Hematopoietic multipotent progenitor cell treated with erythropoietin and hydrocortisone succinate and interleukin-3 and kit ligand, for 4 days (in vitro differentiated cells): ENCODE measurements at regions not wholly inside any gene's neighbourhood (a gene's known extent, or its start where the extent isn't known, plus 50 kb on each side); places are given as distances from the start of the nearest gene placed in this dataset.

Source experiments
- DNase-seq: peaks from one replicate; pipeline ENCODE4 v3.0.0-alpha.2; 2015

DNA sequence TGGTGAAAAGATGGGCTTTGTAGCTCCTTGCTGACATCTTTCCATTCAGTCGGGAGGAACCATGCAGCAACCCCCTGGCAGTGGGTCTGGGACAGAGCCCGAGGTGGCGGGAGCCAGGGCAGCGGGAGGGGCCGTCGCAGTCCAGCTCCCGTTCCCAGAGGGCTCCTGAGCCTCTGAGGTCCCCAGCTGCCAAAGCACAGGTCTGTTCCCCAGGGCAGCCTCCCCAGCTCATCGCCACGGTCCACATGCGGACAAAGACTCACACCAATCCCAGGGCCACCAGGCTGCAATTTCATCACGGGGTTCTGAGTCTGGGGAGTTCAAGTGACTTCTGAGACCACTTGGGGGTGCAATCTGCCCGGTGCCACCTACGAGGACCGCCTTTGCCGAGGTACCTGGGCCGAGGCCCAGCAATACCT, 196.0 kb downstream of the RBFOX3 start:
- DNase-seq = no peak

DNA sequence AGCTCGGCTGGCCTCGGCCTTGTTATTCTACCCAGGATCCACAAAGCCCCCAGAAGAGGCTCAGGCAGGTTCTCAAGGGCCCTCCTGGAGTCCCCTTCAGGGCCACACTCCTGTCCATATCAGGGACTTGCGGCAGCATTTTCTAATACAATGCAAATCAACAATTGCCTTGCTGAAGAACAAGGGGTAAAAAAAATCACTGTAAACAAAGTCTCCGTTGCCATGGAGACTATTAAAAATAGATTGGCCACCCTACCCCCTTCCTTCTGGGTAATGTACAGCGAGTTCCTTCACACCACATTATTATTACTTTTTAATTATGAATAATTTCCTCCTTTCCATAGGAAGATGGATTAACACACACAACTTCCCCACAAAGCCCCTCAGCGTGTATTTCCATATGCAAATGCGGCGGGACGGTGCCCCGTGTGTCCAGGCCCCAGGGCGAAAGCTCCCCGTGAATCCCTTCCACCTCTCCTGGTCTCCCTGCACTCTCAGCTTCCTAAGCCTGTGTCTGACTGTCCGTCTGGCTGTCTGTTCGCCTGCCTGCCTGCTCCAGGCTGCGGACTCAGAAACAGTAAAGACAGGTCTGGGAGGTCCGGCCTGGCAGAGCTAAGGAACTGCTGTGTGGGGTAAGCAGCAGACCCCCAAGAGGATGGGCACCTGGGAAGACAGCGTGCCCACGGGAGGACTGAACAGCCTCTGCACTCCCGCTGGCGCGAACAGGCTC, 196.6 kb downstream of the RBFOX3 start:
- no peak for DNase-seq

DNA sequence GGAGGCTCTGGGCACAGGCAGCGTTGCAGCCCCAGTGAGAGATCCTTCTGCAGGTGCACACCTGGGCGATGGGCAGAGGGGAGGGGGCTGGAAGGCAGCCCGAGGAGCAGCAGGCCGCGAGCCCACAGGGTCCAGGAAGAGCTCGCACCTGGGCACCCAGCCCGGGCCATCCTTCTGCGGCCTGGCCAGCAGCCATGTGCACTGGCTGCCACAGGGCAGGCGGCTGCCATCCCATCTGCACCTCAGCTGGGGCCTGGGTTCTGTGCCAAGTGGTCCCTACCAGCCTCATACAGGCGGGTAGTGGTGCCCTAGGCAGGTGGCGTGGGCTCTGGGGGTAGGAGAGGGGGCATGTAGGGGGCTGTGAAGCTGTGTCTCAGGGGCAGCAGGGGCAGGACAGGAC, 197.2 kb downstream of the RBFOX3 start:
- DNase-seq = no peak

DNA sequence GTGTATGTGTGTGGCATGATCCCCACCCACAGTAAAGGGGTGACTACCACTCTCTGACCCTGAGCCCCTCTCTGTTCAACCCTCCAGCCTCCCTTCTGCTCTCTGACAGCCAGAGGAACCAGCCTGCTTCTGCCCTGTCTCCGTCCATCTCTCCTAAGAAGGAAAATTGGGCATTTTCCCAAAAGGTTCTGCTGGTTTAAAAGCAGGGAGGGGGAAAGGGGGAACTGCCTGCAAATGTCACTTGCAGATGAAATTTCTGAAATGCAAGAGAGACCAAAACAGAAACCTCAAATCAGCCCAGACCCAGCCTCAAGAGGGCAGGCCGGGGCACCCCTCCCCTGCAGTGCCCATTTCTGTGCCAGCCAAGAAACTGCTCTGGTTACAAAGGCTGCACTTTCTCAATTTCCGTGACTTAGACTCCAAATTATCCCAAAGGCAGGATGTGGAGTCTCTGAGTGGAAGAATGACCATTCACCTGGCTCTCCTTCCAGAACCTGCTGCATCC, 197.9 kb downstream of the RBFOX3 start:
- no peak for DNase-seq

DNA sequence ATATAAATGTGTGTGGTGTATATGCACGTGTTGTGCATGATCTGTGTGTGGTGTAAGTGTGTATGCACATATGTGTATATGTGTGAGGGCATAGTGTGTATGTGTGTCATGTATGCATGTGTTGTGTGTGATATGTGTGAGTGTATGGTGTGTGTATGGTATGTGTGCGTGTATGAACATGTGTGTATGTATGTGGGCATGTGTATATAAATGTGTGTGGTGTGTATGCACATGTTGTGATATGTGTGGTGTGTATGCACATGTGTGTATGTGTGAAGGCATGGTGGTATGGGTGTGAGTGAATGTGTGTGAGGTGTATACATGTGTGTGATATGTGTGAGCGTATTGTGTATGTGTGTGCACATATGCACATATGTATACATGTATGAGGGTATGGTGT, 198.7 kb downstream of the RBFOX3 start:
- no peak for DNase-seq

DNA sequence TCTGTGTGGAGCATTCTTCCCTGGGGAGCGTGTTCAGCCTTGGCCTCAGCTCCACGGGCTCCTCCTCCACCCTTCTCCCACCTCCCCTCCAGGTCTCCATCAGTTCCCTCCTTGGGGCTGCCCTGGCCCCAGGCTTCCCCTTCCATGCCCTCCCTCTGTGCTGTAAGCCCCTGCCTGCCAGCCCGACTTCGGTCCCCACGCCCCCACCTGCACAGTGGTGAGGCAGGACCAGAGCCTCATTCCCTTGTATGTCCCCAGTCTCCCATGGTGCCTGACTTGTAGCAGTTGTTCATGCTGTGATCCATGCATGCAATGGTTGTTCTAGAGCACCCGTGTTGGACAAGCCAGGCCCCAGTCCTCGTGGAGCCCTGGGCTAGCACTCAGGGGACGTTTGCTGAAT, 199.4 kb downstream of the RBFOX3 start:
- DNase-seq = no peak

DNA sequence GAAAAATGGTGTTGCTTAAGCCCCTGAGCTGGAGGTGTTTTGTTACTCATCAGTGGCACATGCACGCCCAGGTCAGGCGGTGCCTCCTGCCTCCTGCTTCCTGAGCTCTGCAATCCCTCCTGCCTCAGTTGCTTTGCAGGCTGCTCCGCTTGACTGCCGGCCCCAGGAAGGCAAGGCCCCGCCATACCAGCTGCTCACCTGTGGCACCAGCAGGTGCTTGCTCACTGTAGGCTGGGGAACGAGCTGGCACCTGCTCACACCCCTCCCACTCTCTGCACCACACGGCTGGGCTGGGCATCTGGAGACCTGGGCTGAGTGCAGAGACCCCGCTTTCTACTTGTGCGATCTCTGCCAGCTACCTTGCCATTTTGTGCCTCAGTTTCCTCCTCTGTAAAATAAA, 200.2 kb downstream of the RBFOX3 start:
- DNase-seq = no peak

DNA sequence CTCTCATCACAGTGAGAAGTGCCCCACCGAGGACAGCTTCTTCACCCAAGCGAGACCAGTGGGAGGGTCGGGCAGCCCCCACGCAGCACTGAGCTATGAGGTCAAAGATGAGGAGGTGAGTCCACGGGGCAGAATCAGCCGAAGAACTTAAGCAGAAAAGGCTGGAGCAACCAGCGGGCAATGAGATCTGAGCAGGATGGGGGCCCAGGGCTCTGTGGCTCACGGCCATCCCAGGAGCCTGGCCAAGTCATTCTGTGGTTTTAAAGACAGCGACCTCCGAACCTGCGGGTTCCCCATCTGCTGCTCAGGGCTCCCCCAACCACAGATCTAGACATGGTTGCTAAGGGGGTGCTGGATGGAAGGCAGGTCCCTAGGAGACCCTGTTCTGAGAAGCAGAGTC, 202.6 kb downstream of the RBFOX3 start:
- no peak for DNase-seq

DNA sequence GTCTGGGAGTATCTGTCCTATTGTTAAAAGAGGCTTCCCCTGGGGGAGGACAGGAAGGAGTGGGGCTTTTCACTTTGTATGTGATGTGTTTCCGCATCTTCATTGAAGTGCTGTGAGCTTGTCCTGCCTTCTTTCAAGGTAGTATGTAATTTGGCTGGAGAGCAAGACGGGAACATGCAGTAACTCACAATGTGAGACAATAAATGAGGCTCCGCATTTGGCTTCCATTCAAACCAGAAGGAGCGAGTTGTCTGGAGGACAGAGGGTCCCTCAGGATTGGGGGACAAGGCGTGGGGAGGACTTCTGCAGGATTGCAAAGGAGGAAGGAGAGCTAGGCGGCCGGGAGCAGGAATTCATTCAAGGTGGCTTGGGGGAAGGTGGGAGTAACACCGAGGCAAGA, 203.5 kb downstream of the RBFOX3 start:
- no peak for DNase-seq

DNA sequence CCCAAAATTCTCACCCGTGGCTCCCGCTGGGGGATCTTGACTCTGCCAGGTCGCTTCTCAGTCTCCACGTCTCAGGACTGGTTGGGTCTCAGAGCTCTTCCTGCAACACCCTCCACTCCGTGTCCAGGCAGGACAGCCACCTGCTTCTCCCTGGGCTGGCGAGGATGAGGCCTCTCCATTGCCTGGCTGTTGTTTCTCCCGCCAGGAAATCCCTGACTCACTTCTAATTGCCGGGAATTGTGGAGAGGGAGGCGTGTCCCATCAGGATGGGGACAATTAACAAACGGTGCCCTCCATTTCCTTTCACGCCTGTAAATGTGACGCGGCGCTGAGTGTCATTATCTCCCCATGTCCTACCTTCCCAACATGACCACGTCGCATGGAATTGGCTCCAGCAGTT, 204.5 kb downstream of the RBFOX3 start:
- DNase-seq = no peak

DNA sequence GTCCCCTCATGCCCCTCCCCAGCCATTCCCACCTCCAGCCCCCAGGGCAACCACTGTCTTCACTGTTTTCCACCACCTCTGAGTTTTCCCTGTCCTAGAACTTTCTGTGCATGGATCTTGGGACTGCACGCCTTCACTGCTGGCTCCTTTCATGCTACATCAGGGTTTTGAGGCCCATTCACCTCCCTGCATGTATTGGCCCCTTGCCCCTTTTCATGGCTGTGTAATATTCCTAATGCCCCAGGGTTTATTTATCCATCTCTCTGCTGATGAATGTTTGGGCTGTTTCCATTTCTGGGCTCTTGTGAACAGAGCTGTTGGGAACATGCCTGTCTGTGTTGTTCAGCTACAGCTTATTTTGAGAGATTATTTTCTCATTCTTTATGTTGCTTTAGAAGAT, 205.0 kb downstream of the RBFOX3 start:
- no peak for DNase-seq

DNA sequence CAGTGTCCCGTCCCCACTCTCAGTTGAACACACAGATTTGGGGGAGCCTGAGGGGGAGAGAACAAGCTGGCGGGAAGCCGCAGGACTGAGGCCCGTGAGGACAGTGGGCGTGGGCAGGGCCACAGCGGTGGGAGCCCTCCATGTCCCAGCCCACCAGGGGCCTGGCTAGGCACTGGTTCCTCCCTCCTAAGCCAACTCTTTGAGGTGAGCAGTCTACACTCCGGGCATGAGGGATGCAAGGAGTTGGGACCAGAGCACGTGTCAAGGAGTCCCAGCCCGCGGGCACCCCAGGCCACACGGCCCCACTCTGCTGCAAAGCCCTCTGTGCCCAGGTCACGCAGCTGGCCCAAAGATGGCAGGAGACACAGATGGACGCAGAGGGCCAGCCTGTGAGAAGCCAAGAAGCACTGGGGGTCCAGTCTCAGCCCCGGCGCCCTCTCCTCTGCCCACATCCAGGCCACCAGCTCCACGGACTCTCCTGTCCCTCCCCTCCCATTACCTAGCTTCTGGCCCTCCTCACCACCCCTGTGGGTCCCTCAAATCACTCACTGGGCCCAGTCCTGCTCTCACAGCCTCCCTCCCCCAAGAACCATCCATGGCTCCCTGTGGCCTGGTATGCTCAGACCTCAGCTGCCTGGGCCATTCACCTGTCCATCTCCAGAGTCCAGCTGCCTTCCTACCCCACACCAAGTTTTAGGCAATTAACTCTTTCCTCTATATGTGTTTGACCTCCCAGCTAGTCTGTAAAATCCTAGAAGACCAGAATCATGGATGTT, 206.5 kb downstream of the RBFOX3 start:
- no peak for DNase-seq

DNA sequence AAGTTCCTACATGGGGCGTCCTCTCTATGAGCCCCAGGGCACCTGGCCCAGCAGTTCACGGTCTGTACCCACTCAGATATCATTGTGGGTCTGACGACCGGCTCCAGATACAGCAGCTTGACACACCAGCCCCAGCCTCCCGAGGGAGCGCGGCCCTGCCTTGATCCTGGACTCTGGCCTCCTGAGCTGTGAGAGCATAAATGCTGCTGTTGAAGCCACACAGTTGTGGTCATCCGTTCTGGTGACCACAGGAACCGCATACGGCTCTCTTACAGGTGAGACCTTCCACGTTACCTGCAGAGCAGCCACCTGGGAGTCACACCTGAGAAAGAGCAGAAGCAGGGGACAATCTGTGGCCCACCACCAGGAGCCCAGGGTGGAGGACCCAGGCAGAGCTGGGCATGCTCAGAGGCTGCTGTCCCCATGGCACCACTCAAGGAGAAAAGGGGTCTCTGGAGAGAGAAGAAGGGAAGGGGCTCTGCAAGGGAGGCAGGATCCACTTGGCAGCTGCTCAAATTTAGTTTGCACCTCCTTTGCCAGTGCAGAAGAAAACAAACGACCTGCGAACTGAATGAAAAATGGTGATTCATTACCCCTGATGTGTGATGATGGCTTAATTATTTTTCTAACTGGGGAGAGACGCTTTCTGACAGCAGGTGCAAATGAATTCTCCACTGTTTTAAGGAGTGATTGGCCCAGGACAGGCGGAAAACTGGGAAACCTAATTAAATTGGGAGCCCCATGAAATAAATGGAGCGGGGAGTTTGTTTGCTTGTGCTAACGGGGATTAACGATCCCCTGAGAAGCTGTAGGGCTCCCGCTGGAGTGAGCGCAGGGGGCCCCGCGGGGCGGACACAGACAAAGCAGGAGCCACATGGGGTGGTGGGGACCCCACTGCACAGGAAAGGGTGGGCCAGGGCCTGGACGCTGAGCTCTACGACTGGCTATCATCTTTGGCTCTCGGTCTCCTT, 208.9 kb downstream of the RBFOX3 start:
- DNase-seq = no peak

DNA sequence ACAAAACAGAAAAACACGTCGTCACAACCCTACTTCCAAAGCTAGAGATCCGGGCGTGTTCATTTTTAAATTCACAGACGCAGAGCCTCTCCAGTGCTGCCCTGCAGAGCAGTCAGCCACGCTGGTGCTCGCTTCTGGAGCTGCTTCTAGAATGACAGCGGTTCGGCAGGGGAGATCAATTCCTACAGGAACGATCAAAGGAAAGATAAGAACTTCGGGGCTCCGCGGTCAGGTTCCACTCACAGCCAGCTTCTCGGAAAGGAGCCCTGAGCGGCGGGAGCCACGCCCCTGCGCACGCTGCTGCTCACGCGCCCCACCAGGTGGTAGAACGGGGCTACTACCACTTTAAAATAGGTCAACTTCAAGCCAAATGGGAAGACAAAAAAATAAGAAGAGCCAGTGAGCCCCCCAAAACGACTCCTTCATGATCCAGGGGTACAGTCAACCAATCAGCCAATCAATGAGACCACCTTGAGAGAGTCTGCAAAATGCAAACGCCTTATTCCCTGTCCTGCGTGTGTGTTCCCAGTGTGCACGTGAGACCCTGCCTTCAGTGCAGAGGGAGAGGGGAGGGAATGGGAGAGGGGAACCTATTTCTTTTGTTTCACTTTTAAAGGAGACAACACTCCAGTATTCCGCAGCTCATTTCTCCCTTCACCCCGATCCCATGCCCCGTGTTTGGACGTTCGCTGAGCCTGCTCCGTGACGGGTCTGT, 209.7 kb downstream of the RBFOX3 start:
- peak; percentile 74 for DNase-seq

DNA sequence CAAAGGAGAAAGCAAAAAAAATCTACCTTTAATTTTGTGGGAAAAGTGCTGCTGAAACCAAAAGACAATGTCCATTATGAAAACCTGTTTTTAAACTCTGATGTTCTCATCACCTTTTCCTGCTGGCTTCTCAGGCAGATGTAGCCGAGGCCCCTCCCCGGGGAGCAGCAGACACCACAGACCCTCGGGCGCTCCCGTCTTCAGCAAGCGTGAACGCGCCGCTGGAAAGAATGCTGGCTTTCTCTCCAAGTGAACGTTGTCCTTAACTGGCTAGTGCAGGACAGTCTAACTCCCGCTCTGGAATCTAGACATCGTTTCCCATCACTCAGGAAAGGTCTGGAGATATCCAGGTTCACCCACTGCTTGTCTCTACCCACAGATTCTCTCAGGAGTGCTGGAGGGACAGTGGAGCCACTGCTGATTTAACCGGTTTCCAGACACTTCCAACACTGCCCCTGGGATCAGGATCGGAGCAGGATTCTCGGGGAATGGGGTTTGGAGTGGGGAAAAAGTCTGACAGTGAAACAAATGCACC, 211.2 kb downstream of the RBFOX3 start:
- no peak for DNase-seq

DNA sequence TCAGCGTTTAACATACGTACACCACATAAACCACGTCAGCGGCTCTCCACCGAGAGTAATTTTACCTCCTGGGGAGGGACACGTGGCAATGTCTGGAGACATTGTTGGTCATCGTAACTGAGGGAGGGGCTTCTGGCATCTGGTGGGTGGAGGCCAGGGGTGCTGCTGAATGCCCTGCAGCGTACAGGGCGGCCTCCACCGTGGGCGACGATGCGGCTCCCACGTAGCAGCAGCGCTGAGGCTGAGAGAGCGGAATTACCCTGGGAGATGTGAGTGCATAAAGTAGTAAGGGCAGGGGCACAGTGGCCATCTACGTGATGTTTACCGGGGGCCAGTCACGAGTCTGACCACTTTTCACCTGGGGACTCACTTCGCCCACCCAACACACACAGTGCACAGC, 212.4 kb downstream of the RBFOX3 start:
- DNase-seq = no peak

DNA sequence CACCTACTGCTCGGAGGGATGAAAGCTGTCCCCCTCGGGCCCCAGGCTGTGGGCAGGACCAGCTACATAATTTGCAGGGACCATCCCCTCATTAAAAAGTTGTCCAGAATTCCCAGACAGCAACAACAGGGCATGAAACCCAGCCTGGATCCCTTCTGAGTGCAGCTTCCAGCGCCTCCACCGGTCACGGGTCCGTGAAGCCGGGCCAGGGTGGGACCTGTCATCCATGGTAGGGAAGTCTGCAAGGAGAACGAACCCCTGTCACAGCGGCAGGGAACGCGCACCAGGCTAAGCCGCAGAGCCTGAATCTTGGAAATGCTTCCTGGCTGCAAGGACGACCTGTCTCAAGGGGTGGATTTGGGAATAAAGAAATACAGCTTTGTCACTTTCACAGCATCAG, 214.2 kb downstream of the RBFOX3 start:
- no peak for DNase-seq

DNA sequence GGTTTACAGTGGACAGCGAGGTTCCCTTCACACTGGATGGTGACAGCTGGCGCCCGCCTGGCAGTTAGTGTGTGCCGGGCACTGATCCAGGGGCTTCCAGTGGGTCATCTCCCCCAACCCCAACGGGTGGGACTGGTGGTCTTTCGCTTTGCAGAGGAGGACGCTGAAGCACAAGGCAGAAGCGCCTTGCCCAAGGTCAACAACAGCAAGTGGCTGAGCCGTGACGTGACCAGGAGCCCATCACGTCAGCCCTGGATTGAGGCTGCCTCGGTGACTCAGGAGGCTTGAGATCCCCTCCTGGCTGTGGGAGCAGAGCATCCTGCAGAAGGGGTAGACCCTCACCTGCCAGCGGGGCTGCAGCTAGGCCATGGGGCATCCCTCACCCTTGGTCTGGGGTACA, 215.3 kb downstream of the RBFOX3 start:
- DNase-seq = no peak

DNA sequence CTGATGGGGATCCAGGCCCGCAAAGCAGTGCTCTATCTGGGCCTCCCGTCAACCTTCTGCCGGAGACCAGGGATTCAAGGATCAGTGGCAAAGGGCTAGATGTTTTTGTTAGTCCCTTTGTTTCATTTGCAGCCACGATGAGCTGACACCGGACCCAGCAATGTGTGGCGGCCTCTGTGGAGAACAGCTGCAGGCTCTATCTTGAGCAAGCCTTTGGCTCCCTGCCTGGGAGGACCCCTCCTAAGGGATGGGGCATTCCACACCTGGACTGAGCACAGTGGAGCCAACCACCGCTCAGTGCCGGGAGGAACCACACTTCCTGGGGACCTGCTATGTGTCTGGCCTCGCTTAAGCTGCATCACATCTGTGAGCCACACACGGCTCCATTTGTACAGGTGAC, 215.8 kb downstream of the RBFOX3 start:
- no peak for DNase-seq

DNA sequence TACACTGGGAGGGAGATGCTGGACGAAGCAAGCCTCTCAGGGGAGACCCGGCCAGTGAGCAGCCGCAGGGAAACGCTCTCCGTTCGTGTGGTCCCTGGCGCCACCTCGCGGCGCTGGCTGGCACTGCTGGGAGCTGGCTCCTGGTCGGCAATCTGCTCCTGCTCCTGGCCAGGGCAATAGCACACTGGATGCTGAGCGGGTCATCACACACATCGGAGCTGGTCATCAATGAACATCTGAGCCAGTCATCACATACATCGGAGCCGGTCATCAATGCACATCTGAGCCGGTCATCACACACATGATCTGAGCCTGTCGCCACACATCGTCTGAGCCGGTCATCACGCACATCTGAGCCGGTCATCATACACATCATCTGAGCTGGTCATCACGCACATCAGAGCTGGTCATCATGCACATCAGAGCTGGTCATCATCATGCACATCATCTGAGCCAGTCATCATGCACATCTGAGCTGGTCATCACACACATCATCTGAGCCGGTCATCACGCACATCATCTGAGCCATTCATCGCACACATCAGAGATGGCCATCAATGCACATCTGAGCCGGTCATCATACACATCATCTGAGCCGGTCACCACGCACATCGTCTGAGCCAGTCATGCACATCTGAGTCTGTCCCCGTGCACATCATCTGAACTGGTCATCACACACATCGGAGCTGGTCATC, 217.3 kb downstream of the RBFOX3 start:
- DNase-seq = peak; percentile 77

DNA sequence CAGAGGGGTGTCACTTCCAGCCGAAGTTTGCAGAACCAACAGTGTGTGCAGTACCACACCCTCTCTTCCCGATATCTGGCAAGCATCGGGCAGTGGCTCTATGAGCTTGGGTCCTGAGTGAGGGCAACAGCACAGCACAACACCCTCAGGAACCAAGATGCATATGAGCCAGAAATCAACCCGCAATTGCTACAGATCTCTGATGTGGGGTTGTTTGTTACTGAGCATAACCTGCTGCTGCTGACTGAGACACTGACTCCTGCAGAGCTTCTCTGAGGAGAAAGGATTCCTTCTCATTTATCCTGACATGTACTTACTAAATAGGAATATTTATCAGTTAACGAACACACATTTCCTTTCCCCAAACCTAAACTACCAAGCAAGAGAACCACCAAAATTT, 218.3 kb downstream of the RBFOX3 start:
- no peak for DNase-seq
